T-helper 1 cell (primary cell): ENCODE measurements at regions not wholly inside any gene's neighbourhood (a gene's known extent, or its start where the extent isn't known, plus 50 kb on each side); places are given as distances from the start of the nearest gene placed in this dataset.
"Not testable (repeated sequence)": the region's sequence is repeated elsewhere in the genome, so short reads cannot be mapped to it uniquely, and the experiment has no call there.

Experiments
- DNase-seq, 5 donors: peaks; one replicate each; pipeline ENCODE4 v3.0.0-alpha.2; 2012 to 2020

GRCh38 chr3:13766128-13766527 lies 113.7 kb downstream of the WNT7A start:
- DNase-seq = no peak

GRCh38 chr3:13764161-13764560 lies 115.7 kb downstream of the WNT7A start:
- DNase-seq = no peak

GRCh38 chr3:13762906-13763305 lies 117.0 kb downstream of the WNT7A start:
- DNase-seq = no peak

GRCh38 chr3:13750731-13751130 lies 129.1 kb downstream of the WNT7A start:
- DNase-seq = no peak

GRCh38 chr3:13750215-13750614 lies 129.7 kb downstream of the WNT7A start:
- DNase-seq = no peak

- DNase-seq = no peak
These were observed 130.7 kb downstream of the WNT7A start for GRCh38 chr3:13749063-13749764.

GRCh38 chr3:13748276-13748879 lies 131.5 kb downstream of the WNT7A start:
- DNase-seq = no peak

- DNase-seq = no peak
These were observed 132.2 kb downstream of the WNT7A start for GRCh38 chr3:13747627-13748026.

- DNase-seq = no peak
These were observed 133.5 kb downstream of the WNT7A start for GRCh38 chr3:13746385-13746784.

GRCh38 chr3:13745636-13746035 lies 134.2 kb downstream of the WNT7A start:
- DNase-seq = no peak

GRCh38 chr3:13740795-13741194 lies 139.1 kb downstream of the WNT7A start:
- DNase-seq = no peak

- DNase-seq = not testable (repeated sequence)
These were observed 146.1 kb downstream of the WNT7A start for GRCh38 chr3:13733726-13734125.

GRCh38 chr3:13728487-13728886 lies 151.4 kb downstream of the WNT7A start:
- DNase-seq = no peak

- DNase-seq = no peak
These were observed 152.0 kb downstream of the WNT7A start for GRCh38 chr3:13727890-13728289.

GRCh38 chr3:13723676-13724207 lies 156.1 kb downstream of the WNT7A start:
- DNase-seq = no peak

GRCh38 chr3:13722178-13722577 lies 157.7 kb downstream of the WNT7A start:
- no peak for DNase-seq

- DNase-seq = no peak
These were observed 161.4 kb downstream of the WNT7A start for GRCh38 chr3:13718436-13718835.

GRCh38 chr3:13718000-13718399 lies 161.9 kb downstream of the WNT7A start:
- no peak for DNase-seq

- DNase-seq = no peak
These were observed 162.5 kb downstream of the WNT7A start for GRCh38 chr3:13717222-13717895.

GRCh38 chr3:13716540-13717221 lies 163.2 kb downstream of the WNT7A start:
- DNase-seq = no peak

- no peak for DNase-seq
These were observed 163.9 kb downstream of the WNT7A start for GRCh38 chr3:13715961-13716360.

- DNase-seq = no peak
These were observed 164.5 kb downstream of the WNT7A start for GRCh38 chr3:13715167-13715954.
